Kidney epithelial cell (primary cell): ENCODE measurements at regions not wholly inside any gene's neighbourhood (a gene's known extent, or its start where the extent isn't known, plus 50 kb on each side); places are given as distances from the start of the nearest gene placed in this dataset.

ENCODE experiments used
- DNase-seq: peaks from one replicate; pipeline ENCODE4 v3.0.0-alpha.2; 2010; ENCODE audit warnings: low read depth
- H3K27me3 ChIP-seq: 2 replicates; pipeline ENCODE4 v1.6.0; 2011; ENCODE audit warnings: low read length; ENCODE audit not compliant: control insufficient read depth, insufficient read depth
- H3K36me3 ChIP-seq: 2 replicates; pipeline ENCODE4 v1.5.1; 2011; ENCODE audit warnings: low read length; ENCODE audit not compliant: control insufficient read depth, insufficient read depth
- H3K4me3 ChIP-seq: 2 replicates; pipeline ENCODE4 v1.5.1; 2011; ENCODE audit warnings: low read depth, mild to moderate bottlenecking, control low read depth, low read length
- TF ChIP-seq, protein P1 (sequence below): IDR thresholded peaks from 2 replicates; pipeline ENCODE4 v1.5.1; 2011; ENCODE audit warnings: mild to moderate bottlenecking, moderate library complexity, low read length, control low read depth, inconsistent platforms; ENCODE audit not compliant: insufficient read depth, poor library complexity, severe bottlenecking

DNA sequence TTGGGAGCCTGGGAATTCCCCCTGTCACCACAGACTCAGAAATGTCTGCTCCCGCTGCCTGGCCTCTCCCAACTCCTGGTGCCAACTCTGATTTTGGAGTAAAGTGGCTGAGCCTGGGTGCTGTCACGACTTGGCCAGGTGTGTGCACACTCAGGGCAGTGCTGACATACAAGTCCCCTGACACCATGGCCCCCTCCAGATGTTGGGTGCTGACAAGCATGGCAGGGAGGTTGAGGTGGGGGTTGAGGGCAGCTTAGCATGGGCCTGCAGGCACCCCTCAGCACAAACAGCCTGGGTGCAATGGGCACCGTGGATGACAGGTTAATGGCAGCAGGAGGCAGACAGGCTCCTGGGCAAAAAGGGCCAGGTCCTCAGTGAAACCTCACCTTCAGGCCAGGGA lies 511.2 kb downstream of the SQOR start:
- TF ChIP-seq, protein P1, sequence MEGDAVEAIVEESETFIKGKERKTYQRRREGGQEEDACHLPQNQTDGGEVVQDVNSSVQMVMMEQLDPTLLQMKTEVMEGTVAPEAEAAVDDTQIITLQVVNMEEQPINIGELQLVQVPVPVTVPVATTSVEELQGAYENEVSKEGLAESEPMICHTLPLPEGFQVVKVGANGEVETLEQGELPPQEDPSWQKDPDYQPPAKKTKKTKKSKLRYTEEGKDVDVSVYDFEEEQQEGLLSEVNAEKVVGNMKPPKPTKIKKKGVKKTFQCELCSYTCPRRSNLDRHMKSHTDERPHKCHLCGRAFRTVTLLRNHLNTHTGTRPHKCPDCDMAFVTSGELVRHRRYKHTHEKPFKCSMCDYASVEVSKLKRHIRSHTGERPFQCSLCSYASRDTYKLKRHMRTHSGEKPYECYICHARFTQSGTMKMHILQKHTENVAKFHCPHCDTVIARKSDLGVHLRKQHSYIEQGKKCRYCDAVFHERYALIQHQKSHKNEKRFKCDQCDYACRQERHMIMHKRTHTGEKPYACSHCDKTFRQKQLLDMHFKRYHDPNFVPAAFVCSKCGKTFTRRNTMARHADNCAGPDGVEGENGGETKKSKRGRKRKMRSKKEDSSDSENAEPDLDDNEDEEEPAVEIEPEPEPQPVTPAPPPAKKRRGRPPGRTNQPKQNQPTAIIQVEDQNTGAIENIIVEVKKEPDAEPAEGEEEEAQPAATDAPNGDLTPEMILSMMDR, result no peak
- no peak for DNase-seq
- Histone ChIP-seq H3K4me3 (no peak overlapping the region), H3K27me3 (no peaks in the 10 kb centered on the region), H3K36me3 (no peaks in the 10 kb centered on the region)

- H3K4me3 ChIP-seq, result no peak overlapping the region
- no peak for DNase-seq
- H3K36me3 ChIP-seq, result no peaks in the 10 kb centered on the region
- TF ChIP-seq, protein P1, result no peak
- no peaks in the 10 kb centered on the region for H3K27me3 ChIP-seq
Observed at GRCh38 chr15:46146915-46147314, 512.1 kb downstream of the SQOR start.

DNA sequence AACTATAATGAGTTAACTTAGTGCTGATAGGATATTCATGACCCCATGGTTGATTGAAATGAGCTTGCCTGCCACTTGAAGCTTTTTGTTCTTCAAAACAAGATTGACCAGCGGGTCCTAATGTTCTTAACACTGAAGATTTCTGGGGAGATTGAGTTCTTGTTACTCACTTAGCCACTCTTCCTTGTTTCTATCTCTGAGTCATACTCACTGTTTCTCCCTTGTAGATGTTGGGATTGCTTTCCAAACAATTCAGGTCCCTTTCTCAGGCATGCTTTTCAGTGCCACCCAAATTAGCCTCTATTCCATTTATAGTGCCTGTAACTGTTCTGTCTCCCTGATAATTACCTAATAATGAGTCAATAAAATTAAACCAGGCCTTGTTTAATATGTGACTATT lies 517.0 kb downstream of the SQOR start:
- no peaks in the 10 kb centered on the region for H3K36me3 ChIP-seq
- no peak for DNase-seq
- H3K27me3 ChIP-seq, result no peaks in the 10 kb centered on the region
- H3K4me3 ChIP-seq, result no peak overlapping the region
- TF ChIP-seq, protein P1, result no peak

DNA sequence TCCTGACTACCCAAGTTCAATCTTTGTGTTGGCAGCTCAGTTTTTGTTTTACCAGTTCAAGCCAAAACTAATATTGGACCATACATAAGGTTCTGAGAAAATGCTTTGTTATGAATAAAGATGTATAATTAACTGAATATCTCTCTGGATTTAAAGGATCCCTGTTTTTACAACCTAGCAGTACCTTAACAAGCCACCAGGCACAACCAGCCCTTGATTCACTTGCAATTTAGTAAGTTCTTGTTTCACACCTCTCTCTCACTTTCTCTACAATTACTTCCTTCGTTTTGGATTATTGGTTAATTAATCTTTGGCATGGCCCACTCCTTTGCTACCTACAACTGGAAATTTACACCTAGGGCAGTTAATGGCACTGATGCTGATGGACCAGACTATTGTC lies 531.9 kb downstream of the SQOR start:
- TF ChIP-seq, protein P1, result no peak
- no peak overlapping the region for H3K4me3 ChIP-seq
- no peaks in the 10 kb centered on the region for H3K36me3 ChIP-seq
- no peak for DNase-seq
- H3K27me3 ChIP-seq, result no peaks in the 10 kb centered on the region

- H3K4me3 ChIP-seq, result no peak overlapping the region
- H3K36me3 ChIP-seq, result no peaks in the 10 kb centered on the region
- no peak for DNase-seq
- H3K27me3 ChIP-seq, result no peaks in the 10 kb centered on the region
- TF ChIP-seq, protein P1, result no peak
Observed at GRCh38 chr15:46170326-46170725, 535.5 kb downstream of the SQOR start.

DNA sequence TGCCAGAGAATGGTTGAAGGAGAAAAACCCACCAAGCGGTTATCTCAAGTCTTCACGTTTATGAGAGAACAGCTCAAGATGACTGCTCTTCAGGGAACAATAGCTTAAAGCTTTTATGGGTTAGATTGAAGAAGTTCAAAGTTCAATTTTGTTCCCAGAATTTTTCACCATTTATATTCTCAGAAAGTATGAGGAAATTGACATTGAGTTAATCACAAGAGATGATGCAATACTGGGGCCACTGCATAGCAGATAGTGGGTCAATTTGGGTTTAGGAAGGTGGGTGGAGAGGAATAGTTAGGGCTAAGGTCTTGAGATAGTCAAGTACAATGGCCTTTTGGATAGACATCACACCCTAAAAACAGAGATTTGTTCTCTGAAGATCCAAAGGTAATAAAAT lies 539.3 kb downstream of the SQOR start:
- Histone ChIP-seq H3K36me3 (no peaks in the 10 kb centered on the region), H3K27me3 (no peaks in the 10 kb centered on the region), H3K4me3 (no peak overlapping the region)
- no peak for DNase-seq
- TF ChIP-seq, protein P1, result no peak
